ENCODE measurements at regions not wholly inside any gene's neighbourhood (a gene's known extent, or its start where the extent isn't known, plus 50 kb on each side); places are given as distances from the start of the nearest gene placed in this dataset.

DNA sequence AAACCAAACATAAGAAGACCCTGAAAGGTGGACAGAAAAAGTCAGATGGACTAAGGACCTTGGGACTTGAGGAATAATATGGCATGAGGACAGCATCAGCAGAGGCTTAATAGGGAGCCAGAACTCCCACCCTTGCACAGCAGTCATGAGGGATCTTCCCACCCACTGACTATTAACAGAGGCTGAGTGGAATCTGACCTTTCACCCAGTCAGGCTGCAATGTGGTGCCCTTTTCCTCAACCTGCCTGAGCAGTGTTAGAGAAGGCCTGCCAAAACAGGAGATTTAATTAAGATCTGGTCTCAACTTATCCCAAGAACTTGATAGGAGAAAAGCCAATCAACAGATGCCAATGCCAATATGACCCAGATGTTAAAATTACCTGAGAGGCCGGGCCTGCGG, 481.9 kb downstream of the KDM4C start:
- no peak for TF ChIP-seq POLR2A (IDR thresholded peaks at IDR 0.05)
- no peak for TF ChIP-seq EP300 (IDR thresholded peaks at IDR 0.05)
